HCT116 (cell line): ENCODE measurements at regions not wholly inside any gene's neighbourhood (a gene's known extent, or its start where the extent isn't known, plus 50 kb on each side); places are given as distances from the start of the nearest gene placed in this dataset.

Source experiments
- ATAC-seq: fragments of 200-7000 bp; cut with Tn5 transposase; 2 replicates; pipeline ENCODE4 v1.9.1; 2020; ENCODE audit warnings: mild to moderate bottlenecking, moderate library complexity
- BruUV-seq: library from RNA; stranded (reverse); fragments of 400-500 nt; replicated peaks from 2 replicates; lab custom pipeline; 2021; lab: Mats Ljungman, UMichigan
- CTCF ChIA-PET: fragments of 300-600 bp; sonication (Branson Sonifier 250); formaldehyde crosslinking; loops from one replicate; lab custom pipeline; 2021; ENCODE audit warnings: antibody characterized with exemption; lab: Charles Lee
- POLR2A ChIA-PET: fragments of 300-600, 350-600 bp; sonication (Branson Sonifier 250); formaldehyde crosslinking; loops from one replicate; lab custom pipeline; 2021; ENCODE audit warnings: antibody characterized with exemption; lab: Charles Lee
- RAD21 ChIA-PET, 2 experiments: fragments of 300-600 bp; sonication (Branson Sonifier 250); formaldehyde crosslinking; loops; one replicate each; lab custom pipeline; 2023; ENCODE audit warnings: low total read pairs in 2 of 2; ENCODE audit not compliant: uncharacterized antibody in 2 of 2, unreplicated experiment in 2 of 2, low non-redundant PET in 1 of 2; lab: Charles Lee
- DNase-seq: peaks from one replicate; pipeline ENCODE4 v3.0.0-alpha.2; 2010; ENCODE audit warnings: low read depth, low spot score
- H2AFZ ChIP-seq: fragments of 200-600 bp; shearing (Covaris generic), sonication (generic); 2 replicates; pipeline ENCODE4 v1.6.1; 2017; ENCODE audit warnings: low read depth, mixed run types, mixed read lengths, antibody characterized with exemption, low read length; ENCODE audit not compliant: poor library complexity, severe bottlenecking
- H3K27ac ChIP-seq: 2 replicates; pipeline ENCODE4 v1.5.1; 2012; ENCODE audit warnings: low read depth, low read length
- H3K27me3 ChIP-seq: fragments of 200-600 bp; sonication (generic); 2 replicates; pipeline ENCODE4 v1.6.1; 2016; ENCODE audit warnings: mixed run types, low read length, mixed read lengths; ENCODE audit not compliant: insufficient read depth
- H3K36me3 ChIP-seq, 2 experiments: fragments of 200-500 bp in 1 of 2; fragments of 200-600 bp in 1 of 2; sonication (Bioruptor generic) in 1 of 2; sonication (generic) in 1 of 2; 2 replicates each; pipeline versions ENCODE4 v1.5.1 to v1.6.1; 2014 to 2016; ENCODE audit warnings: low read length in 2 of 2, inconsistent platforms in 1 of 2, mixed read lengths in 1 of 2, mixed run types in 1 of 2; ENCODE audit not compliant: insufficient read depth in 2 of 2, control insufficient read depth in 1 of 2
- H3K4me1 ChIP-seq, 2 experiments: fragments of 200-600 bp in 1 of 2; sonication (generic) in 1 of 2; 2 replicates each; pipeline versions ENCODE4 v1.5.1 to v1.6.1; 2012 to 2017; ENCODE audit warnings: low read length in 2 of 2, inconsistent platforms in 1 of 2, mild to moderate bottlenecking in 1 of 2, mixed read lengths in 1 of 2, mixed run types in 1 of 2, moderate library complexity in 1 of 2; ENCODE audit not compliant: insufficient read depth in 2 of 2, control insufficient read depth in 1 of 2
- H3K4me2 ChIP-seq: fragments of 200-600 bp; sonication (generic); 2 replicates; pipeline ENCODE4 v1.6.1; 2017; ENCODE audit warnings: mixed run types, low read length, mixed read lengths
- H3K4me3 ChIP-seq, 2 experiments: fragments of 200-600 bp in 1 of 2; sonication (generic) in 1 of 2; replicated peaks in 1 of 2; 2 replicates each; pipeline ENCODE4 v1.5.1; 2011 to 2016; ENCODE audit warnings: low read length in 2 of 2, control low read depth in 1 of 2, low read depth in 1 of 2, mild to moderate bottlenecking in 1 of 2, mixed read lengths in 1 of 2, mixed run types in 1 of 2
- H3K79me2 ChIP-seq: fragments of 200-600 bp; sonication (generic); 2 replicates; pipeline ENCODE4 v1.6.1; 2017; ENCODE audit warnings: mild to moderate bottlenecking, mixed run types, low read length, moderate library complexity, mixed read lengths; ENCODE audit not compliant: insufficient read depth
- H3K9ac ChIP-seq: fragments of 200-600 bp; sonication (generic); 2 replicates; pipeline ENCODE4 v1.6.1; 2016; ENCODE audit warnings: low read length, mixed read lengths
- H3K9me2 ChIP-seq: fragments of 200-600 bp; sonication (generic), shearing (Covaris generic); 2 replicates; pipeline ENCODE4 v1.6.1; 2017; ENCODE audit warnings: mixed run types, mild to moderate bottlenecking, moderate library complexity; ENCODE audit not compliant: insufficient read depth
- H3K9me3 ChIP-seq, 2 experiments: fragments of 200-500 bp in 1 of 2; fragments of 200-600 bp in 1 of 2; sonication (Bioruptor generic) in 1 of 2; sonication (generic) in 1 of 2; 2 replicates each; pipeline ENCODE4 v1.6.1; 2014 to 2017; ENCODE audit warnings: low read length in 2 of 2, mixed read lengths in 2 of 2, inconsistent platforms in 1 of 2, low read depth in 1 of 2, mild to moderate bottlenecking in 1 of 2, mixed run types in 1 of 2, moderate library complexity in 1 of 2; ENCODE audit not compliant: control insufficient read depth in 1 of 2, insufficient read depth in 1 of 2
- H4K20me1 ChIP-seq: fragments of 200-600 bp; sonication (generic), shearing (Covaris generic); 2 replicates; pipeline ENCODE4 v1.6.1; 2017; ENCODE audit warnings: mixed run types, mild to moderate bottlenecking, moderate library complexity; ENCODE audit not compliant: insufficient read depth
- CBX3 ChIP-seq: IDR thresholded peaks from 2 replicates; pipeline ENCODE4 v1.6.1; 2012; ENCODE audit warnings: low read depth
- CEBPB ChIP-seq: IDR thresholded peaks from 2 replicates; pipeline ENCODE4 v1.6.1; 2012; ENCODE audit warnings: low read depth
- CTCF ChIP-seq, 3 experiments: fragments of 200-600 bp in 1 of 3; sonication (generic) in 1 of 3; IDR thresholded peaks in 2 of 3; conservative IDR thresholded peaks in 1 of 3; 2 replicates each; pipeline ENCODE4 v1.5.1; 2012 to 2017; ENCODE audit warnings: low read depth in 2 of 3, low read length in 2 of 3, antibody characterized with exemption in 1 of 3, borderline replicate concordance in 1 of 3, control low read depth in 1 of 3, mild to moderate bottlenecking in 1 of 3, mixed read lengths in 1 of 3, mixed run types in 1 of 3, moderate library complexity in 1 of 3; ENCODE audit not compliant: insufficient read depth in 1 of 3
- EGR1 ChIP-seq: IDR thresholded peaks from 2 replicates; pipeline ENCODE4 v1.6.1; 2012; ENCODE audit warnings: low read depth
- EZH2phosphoT487 ChIP-seq: fragments of 200-600 bp; IDR thresholded peaks from 2 replicates; pipeline ENCODE4 v1.6.1; 2018; ENCODE audit warnings: antibody characterized with exemption, borderline replicate concordance
- FOSL1 ChIP-seq: IDR thresholded peaks from 2 replicates; pipeline ENCODE4 v1.6.1; 2012; ENCODE audit warnings: low read depth
- JUND ChIP-seq: IDR thresholded peaks from 2 replicates; pipeline ENCODE4 v1.6.1; 2012
- MAX ChIP-seq: IDR thresholded peaks from 2 replicates; pipeline ENCODE4 v1.6.1; 2012
- POLR2A ChIP-seq: IDR thresholded peaks from 2 replicates; pipeline ENCODE4 v1.7.0; 2011; ENCODE audit warnings: borderline replicate concordance; ENCODE audit not compliant: insufficient read depth, insufficient read length; ENCODE audit errors: extremely low read depth
- POLR2AphosphoS5 ChIP-seq: IDR thresholded peaks from 2 replicates; pipeline ENCODE4 v1.6.1; 2011; ENCODE audit warnings: mild to moderate bottlenecking, low read depth, low read length, moderate library complexity
- RAD21 ChIP-seq: IDR thresholded peaks from 2 replicates; pipeline ENCODE4 v1.6.1; 2012; ENCODE audit warnings: low read depth, mild to moderate bottlenecking
- SIN3A ChIP-seq: IDR thresholded peaks from 2 replicates; pipeline ENCODE4 v1.6.1; 2012; ENCODE audit warnings: low read depth
- SP1 ChIP-seq: IDR thresholded peaks from 2 replicates; pipeline ENCODE4 v1.6.1; 2012; ENCODE audit warnings: low read depth
- ZNF274 ChIP-seq: fragments of 200-500 bp; sonication (Bioruptor generic); IDR thresholded peaks from 2 replicates; pipeline ENCODE4 v1.6.1; 2014; ENCODE audit warnings: mild to moderate bottlenecking, low read depth, low read length, inconsistent platforms
- intact Hi-C: fragments of 100-400 bp; cut with micrococcal nuclease; formaldehyde crosslinking; loops from 2 replicates; pipeline ENCODE4 v1.10.0; 2022
- TF ChIP-seq, protein P1 (sequence below): IDR thresholded peaks from 2 replicates; pipeline ENCODE4 v1.6.1; 2012; ENCODE audit warnings: low read depth

DNA sequence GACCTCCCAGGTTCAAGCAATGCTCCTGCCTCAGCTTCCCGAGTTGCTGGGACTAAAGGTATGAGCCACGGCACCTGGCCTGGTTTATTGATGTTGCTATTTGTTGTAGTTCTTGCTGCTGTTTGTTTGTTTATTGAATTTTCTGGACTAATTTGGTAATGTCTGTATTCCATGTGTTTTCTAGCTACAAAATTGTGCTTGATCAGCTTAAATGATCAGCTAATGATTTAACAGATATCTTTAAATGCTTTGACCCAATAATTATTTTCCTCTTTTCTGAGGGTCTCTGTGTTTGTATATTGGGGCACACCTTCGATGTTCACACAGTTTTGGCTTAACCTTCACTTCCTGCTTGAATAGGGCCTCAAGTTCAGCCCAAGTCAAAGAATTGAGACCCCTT lies 488.1 kb upstream of the HTR2C start:
- no peaks in the 10 kb centered on the region for H3K27me3 ChIP-seq
- no peak overlapping the region for H3K27ac ChIP-seq
- H3K79me2 ChIP-seq: no peaks in the 10 kb centered on the region
- H3K4me3 ChIP-seq: no peak overlapping the region
- BruUV-seq: no TSS peak
- no peaks in the 10 kb centered on the region for H3K36me3 ChIP-seq
- no peaks in the 10 kb centered on the region for H3K9me2 ChIP-seq
- no peak for ATAC-seq
- no peaks in the 10 kb centered on the region for H3K9me3 ChIP-seq
- H4K20me1 ChIP-seq: no peaks in the 10 kb centered on the region
- TF ChIP-seq, protein P1, sequence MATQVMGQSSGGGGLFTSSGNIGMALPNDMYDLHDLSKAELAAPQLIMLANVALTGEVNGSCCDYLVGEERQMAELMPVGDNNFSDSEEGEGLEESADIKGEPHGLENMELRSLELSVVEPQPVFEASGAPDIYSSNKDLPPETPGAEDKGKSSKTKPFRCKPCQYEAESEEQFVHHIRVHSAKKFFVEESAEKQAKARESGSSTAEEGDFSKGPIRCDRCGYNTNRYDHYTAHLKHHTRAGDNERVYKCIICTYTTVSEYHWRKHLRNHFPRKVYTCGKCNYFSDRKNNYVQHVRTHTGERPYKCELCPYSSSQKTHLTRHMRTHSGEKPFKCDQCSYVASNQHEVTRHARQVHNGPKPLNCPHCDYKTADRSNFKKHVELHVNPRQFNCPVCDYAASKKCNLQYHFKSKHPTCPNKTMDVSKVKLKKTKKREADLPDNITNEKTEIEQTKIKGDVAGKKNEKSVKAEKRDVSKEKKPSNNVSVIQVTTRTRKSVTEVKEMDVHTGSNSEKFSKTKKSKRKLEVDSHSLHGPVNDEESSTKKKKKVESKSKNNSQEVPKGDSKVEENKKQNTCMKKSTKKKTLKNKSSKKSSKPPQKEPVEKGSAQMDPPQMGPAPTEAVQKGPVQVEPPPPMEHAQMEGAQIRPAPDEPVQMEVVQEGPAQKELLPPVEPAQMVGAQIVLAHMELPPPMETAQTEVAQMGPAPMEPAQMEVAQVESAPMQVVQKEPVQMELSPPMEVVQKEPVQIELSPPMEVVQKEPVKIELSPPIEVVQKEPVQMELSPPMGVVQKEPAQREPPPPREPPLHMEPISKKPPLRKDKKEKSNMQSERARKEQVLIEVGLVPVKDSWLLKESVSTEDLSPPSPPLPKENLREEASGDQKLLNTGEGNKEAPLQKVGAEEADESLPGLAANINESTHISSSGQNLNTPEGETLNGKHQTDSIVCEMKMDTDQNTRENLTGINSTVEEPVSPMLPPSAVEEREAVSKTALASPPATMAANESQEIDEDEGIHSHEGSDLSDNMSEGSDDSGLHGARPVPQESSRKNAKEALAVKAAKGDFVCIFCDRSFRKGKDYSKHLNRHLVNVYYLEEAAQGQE: no peak
- no peak for TF ChIP-seq FOSL1
- no peak for TF ChIP-seq SIN3A
- no peak for TF ChIP-seq JUND
- no peak for TF ChIP-seq POLR2A
- no peak for TF ChIP-seq SP1
- no peak for TF ChIP-seq EGR1
- TF ChIP-seq CBX3: no peak
- TF ChIP-seq CTCF (IDR thresholded peaks at IDR 0.05 in 2 of 3, conservative IDR thresholded peaks at IDR 0.05 in 1 of 3; ENCODE audit: borderline replicate concordance in 1 of 3, insufficient read depth in 1 of 3, low read depth in 2 of 3, low read length in 2 of 3): no peak
- no peak for TF ChIP-seq RAD21
- no peak for TF ChIP-seq ZNF274
- TF ChIP-seq CEBPB: no peak
- TF ChIP-seq POLR2AphosphoS5: no peak
- no peak for TF ChIP-seq EZH2phosphoT487
- no peak for TF ChIP-seq MAX
- TF ChIP-seq, all 23 proteins: peak for 0
- ChIA-PET RAD21 (no interaction called here), CTCF (no interaction called here), POLR2A (no interaction called here)
- DNase-seq: no peak
- Histone ChIP-seq H3K9ac (no peak overlapping the region), H3K4me1 (no peaks in the 10 kb centered on the region), H2AFZ (no peak overlapping the region), H3K4me2 (no peak overlapping the region)
- intact Hi-C loops: no loop called here
